ENCODE measurements at regions not wholly inside any gene's neighbourhood (a gene's known extent, or its start where the extent isn't known, plus 50 kb on each side); places are given as distances from the start of the nearest gene placed in this dataset.
A peak's percentile ranks its signal among the peaks of the same experiment; 100 is the strongest.

DNA sequence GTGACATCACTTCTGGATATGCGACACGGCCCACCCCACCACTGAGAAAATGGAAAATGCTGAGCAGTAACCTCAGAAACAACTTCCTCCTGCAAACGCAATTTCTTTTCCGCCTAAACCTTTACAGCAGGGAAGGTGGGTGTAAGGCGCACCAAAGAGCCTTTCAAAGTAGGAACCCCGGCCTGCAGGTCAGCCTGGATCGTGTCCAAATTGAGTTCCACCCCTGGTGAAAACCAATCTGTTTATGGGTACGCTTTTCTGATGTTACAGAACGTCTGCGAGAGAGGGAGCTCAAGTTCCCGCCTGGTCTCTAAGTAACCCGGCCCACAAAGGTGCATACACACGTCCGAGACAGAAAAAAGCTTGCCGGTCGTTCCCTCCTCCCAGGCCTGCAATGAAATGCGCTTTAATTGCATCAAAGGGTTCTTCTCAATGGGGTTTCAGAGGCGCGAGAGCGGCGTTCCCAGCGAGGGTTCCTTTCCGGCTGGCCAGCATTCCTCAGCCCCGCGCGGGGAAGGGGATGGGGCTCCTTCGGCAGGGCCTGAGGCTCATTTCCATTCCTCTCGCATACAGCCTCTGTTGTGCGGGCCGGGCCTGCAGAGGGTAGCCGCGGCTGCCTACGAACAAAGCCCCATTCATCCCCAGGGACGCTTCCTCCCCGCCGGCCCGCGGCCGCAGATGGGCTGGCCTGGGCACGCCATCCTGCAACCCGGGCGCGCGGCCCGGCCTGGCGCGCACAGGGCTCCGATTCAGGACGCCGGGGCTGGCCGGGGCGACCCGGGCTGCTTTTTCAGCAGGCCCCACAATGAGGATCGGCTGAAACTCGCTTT, 138.1 kb downstream of the TMCO5A start (continued):
- TF ChIP-seq FOSL1 (IDR thresholded peaks at IDR 0.05; ENCODE audit: insufficient read depth, low read depth, low read length) (no peak), NANOG (IDR thresholded peaks at IDR 0.05; ENCODE audit: insufficient read depth, low read depth, low read length, poor library complexity, severe bottlenecking) (peak; percentile 70), KDM4A (IDR thresholded peaks at IDR 0.05; ENCODE audit: low read depth, low read length, severe bottlenecking) (no peak), POLR2A (IDR thresholded peaks at IDR 0.05; ENCODE audit: control extremely low read depth in 1 of 2, low read depth in 2 of 2, low read length in 2 of 2) (peak; percentile 57 to 86), JUND (IDR thresholded peaks at IDR 0.05; ENCODE audit: low read length) (no peak), HDAC2 (IDR thresholded peaks at IDR 0.05; ENCODE audit: borderline replicate concordance in 1 of 2, low read depth in 2 of 2, low read length in 2 of 2) (peak in 1 of 2 experiments; percentile 16; a peak in 1 of 4 replicates), SP1 (IDR thresholded peaks at IDR 0.05; ENCODE audit: low read depth, low read length) (no peak; the same call in 1 of the 2 replicates), TAF1 (IDR thresholded peaks at IDR 0.05; ENCODE audit: low read depth, low read length) (peak; percentile 83), SP2 (IDR thresholded peaks at IDR 0.05; ENCODE audit: low read length) (no peak), SUZ12 (IDR thresholded peaks at IDR 0.05; ENCODE audit: low read length) (peak; percentile 47; the same call in 1 of the 2 replicates), MAFK (IDR thresholded peaks at IDR 0.05; ENCODE audit: low read depth, low read length) (no peak), RFX5 (IDR thresholded peaks at IDR 0.05; ENCODE audit: borderline replicate concordance, low read depth, low read length) (no peak), JUN (IDR thresholded peaks at IDR 0.05; ENCODE audit: low read depth, low read length) (no peak), TEAD4 (IDR thresholded peaks at IDR 0.05; ENCODE audit: low read depth, low read length) (peak; percentile 85), POLR2AphosphoS5 (IDR thresholded peaks at IDR 0.05; ENCODE audit: low read depth, low read length) (peak; percentile 59)
- TF ChIP-seq, protein P1, sequence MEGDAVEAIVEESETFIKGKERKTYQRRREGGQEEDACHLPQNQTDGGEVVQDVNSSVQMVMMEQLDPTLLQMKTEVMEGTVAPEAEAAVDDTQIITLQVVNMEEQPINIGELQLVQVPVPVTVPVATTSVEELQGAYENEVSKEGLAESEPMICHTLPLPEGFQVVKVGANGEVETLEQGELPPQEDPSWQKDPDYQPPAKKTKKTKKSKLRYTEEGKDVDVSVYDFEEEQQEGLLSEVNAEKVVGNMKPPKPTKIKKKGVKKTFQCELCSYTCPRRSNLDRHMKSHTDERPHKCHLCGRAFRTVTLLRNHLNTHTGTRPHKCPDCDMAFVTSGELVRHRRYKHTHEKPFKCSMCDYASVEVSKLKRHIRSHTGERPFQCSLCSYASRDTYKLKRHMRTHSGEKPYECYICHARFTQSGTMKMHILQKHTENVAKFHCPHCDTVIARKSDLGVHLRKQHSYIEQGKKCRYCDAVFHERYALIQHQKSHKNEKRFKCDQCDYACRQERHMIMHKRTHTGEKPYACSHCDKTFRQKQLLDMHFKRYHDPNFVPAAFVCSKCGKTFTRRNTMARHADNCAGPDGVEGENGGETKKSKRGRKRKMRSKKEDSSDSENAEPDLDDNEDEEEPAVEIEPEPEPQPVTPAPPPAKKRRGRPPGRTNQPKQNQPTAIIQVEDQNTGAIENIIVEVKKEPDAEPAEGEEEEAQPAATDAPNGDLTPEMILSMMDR (IDR thresholded peaks at IDR 0.05; ENCODE audit: control extremely low read depth in 1 of 3, insufficient read depth in 1 of 3, low read depth in 1 of 3, low read length in 3 of 3): peak in 1 of 3 experiments; percentile 14; a peak in 2 of 4 replicates
- TF ChIP-seq, protein P2, sequence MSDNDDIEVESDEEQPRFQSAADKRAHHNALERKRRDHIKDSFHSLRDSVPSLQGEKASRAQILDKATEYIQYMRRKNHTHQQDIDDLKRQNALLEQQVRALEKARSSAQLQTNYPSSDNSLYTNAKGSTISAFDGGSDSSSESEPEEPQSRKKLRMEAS (IDR thresholded peaks at IDR 0.05): peak; percentile 37; the same call in 1 of the 2 replicates
- TF ChIP-seq, protein P3, sequence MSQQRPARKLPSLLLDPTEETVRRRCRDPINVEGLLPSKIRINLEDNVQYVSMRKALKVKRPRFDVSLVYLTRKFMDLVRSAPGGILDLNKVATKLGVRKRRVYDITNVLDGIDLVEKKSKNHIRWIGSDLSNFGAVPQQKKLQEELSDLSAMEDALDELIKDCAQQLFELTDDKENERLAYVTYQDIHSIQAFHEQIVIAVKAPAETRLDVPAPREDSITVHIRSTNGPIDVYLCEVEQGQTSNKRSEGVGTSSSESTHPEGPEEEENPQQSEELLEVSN (IDR thresholded peaks at IDR 0.05): 0 out of 2 replicates have a peak, but pooled peaks have one; percentile 22
